T-helper 9 cell (primary cell): ENCODE measurements at regions not wholly inside any gene's neighbourhood (a gene's known extent, or its start where the extent isn't known, plus 50 kb on each side); places are given as distances from the start of the nearest gene placed in this dataset.
"Not testable (repeated sequence)": the region's sequence is repeated elsewhere in the genome, so short reads cannot be mapped to it uniquely, and the experiment has no call there.

ENCODE experiments used
- DNase-seq: peaks from one replicate; pipeline ENCODE4 v3.0.0-alpha.2; 2020

- no peak for DNase-seq
These were observed 239.2 kb downstream of the ADGRD1 start for GRCh38 chr12:131192951-131193350.

- no peak for DNase-seq
These were observed 240.5 kb downstream of the ADGRD1 start for GRCh38 chr12:131194166-131194565.

- no peak for DNase-seq
These were observed 242.1 kb downstream of the ADGRD1 start for GRCh38 chr12:131195796-131196195.

GRCh38 chr12:131196220-131196619 lies 242.5 kb downstream of the ADGRD1 start:
- no peak for DNase-seq

GRCh38 chr12:131197490-131197889 lies 243.8 kb downstream of the ADGRD1 start:
- DNase-seq = no peak

GRCh38 chr12:131199221-131199620 lies 245.5 kb downstream of the ADGRD1 start:
- no peak for DNase-seq

- not testable (repeated sequence) for DNase-seq
These were observed 248.2 kb downstream of the ADGRD1 start for GRCh38 chr12:131201912-131202311.

- no peak for DNase-seq
These were observed 249.1 kb downstream of the ADGRD1 start for GRCh38 chr12:131202592-131203378.

- no peak for DNase-seq
These were observed 250.1 kb downstream of the ADGRD1 start for GRCh38 chr12:131203666-131204415.

- no peak for DNase-seq
These were observed 250.9 kb downstream of the ADGRD1 start for GRCh38 chr12:131204416-131205274.

- DNase-seq = not testable (repeated sequence)
These were observed 251.7 kb downstream of the ADGRD1 start for GRCh38 chr12:131205275-131205933.

GRCh38 chr12:131206630-131207299 lies 253.1 kb downstream of the ADGRD1 start:
- not testable (repeated sequence) for DNase-seq

GRCh38 chr12:131207300-131207660 lies 253.6 kb downstream of the ADGRD1 start:
- not testable (repeated sequence) for DNase-seq

GRCh38 chr12:131207841-131208240 lies 254.1 kb downstream of the ADGRD1 start:
- not testable (repeated sequence) for DNase-seq

GRCh38 chr12:131208425-131208824 lies 254.7 kb downstream of the ADGRD1 start:
- no peak for DNase-seq

GRCh38 chr12:131209082-131210070 lies 255.7 kb downstream of the ADGRD1 start:
- no peak for DNase-seq

- DNase-seq = no peak
These were observed 257.0 kb downstream of the ADGRD1 start for GRCh38 chr12:131210506-131211339.

- DNase-seq = no peak
These were observed 257.7 kb downstream of the ADGRD1 start for GRCh38 chr12:131211340-131211938.

GRCh38 chr12:131213896-131214442 lies 260.3 kb downstream of the ADGRD1 start:
- no peak for DNase-seq
